HG02943 (cell line): ENCODE measurements at regions not wholly inside any gene's neighbourhood (a gene's known extent, or its start where the extent isn't known, plus 50 kb on each side); places are given as distances from the start of the nearest gene placed in this dataset.
A peak's percentile ranks its signal among the peaks of the same experiment; 100 is the strongest.

Experiments
- ATAC-seq: cut with Tn5 transposase; IDR thresholded peaks from one replicate; pipeline ENCODE4 v1.9.1; 2021; ENCODE audit warnings: mild to moderate bottlenecking, low read depth, moderate library complexity; ENCODE audit not compliant: unreplicated experiment

DNA sequence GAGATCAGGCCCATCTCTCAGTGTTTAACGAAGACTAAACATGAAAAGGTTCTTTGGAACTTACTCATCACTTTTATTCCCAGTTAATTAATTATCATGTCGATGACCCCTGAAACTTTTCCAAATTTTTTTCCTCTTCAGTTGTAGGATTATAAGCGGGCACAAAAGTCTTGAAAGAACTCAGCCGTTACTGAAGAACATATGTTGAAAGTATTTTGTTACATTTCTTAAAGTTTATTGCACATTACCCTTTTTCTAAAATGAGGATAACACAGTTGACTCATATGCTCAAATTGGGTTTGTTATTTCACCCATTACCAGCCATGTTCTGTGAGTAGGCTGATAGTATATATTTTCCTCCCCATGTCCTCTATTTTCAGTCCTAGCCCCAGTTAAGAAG is 75.9 kb upstream of the COL3A1 start:
- ATAC-seq, result no peak

DNA sequence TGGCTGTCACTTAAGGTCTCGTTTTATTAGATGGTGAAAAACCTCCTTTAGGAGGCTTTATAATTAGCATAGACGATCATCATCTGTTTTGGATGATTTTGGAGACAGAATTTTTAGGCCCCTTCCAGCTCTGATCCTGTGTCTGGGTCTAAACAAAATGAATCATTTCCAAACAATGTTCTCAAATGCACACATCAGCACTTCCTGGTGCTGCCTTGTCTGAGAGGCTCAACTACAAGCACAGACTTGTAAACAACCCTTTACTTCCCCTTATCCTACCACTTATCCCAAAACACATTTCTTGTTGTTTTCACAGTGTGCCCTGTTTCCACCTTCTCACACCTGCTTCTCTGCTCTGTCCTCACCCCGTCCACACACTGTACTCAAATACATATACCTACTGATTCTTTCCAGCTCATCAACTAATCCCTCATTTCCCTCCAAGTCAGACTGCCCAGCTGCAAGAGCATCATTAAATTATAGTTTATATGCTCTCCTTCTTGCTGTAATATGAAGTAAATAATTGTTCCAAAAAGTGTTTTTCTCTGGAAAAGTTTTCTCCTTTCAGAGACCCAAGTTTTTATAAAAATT is 71.2 kb upstream of the COL3A1 start:
- ATAC-seq, result no peak

DNA sequence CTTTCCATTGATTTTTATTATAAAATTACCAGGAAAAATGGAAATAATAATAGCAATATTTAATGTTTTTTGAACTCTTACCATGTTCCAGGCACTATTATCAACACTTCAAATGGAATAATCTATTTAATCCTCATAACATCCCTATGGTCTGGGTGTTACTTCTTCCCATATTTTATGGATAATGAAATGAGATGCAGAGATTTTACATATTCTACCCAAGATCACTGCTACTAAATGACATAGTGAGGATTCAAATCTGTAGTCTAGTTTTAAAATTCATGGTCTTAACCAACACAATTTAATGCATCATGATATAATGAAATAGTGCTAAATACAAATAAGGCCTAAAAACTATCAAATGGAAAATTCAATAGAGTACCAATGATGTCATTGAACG is 70.4 kb upstream of the COL3A1 start:
- ATAC-seq, result no peak

DNA sequence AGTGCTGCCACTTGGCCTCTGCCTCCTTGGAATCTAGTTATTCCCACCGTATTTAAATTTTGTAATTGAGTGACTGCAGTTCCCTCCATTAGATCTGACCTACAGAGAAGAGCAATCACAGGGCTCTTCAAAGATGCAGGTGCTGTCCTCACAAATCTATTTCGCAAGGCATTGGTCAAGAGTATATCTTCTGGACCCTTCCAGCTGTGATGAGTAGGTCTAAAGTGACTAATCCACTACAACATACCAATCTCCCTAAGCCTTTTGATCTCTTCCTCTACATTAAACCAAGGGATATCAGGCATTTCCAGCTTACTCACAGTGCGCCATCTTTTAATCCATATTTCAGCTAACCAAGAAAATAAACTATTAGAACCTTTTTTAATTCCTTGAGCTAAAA is 65.1 kb upstream of the COL3A1 start:
- no peak for ATAC-seq

- ATAC-seq, result no peak
These were observed 57.4 kb upstream of the COL3A1 start for GRCh38 chr2:188916736-188917135.

DNA sequence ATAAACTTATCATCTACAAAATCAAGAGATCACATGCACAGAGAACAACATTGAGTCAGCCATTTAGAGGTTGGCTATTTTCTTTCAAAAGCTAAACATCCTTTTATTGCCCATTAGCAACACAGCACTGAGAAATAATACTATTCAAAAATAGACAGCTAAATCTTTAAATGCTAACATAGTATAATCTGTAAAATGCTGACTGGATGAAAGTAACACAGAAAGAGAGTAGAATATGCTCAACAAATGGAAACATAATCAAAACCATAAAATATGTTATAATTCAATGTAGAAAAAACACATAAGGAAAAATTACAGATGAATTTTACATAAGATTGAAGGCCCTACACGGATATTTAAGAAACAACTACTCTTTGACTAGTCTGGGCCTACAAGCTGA is 56.5 kb upstream of the COL3A1 start:
- no peak for ATAC-seq

GRCh38 chr2:188919824-188920223 is 54.3 kb upstream of the COL3A1 start:
- peak; percentile 85 for ATAC-seq

- no peak for ATAC-seq
These were observed 52.0 kb upstream of the COL3A1 start for GRCh38 chr2:188922191-188922590.
